HTERT RPE-1 (cell line): ENCODE measurements at regions not wholly inside any gene's neighbourhood (a gene's known extent, or its start where the extent isn't known, plus 50 kb on each side); places are given as distances from the start of the nearest gene placed in this dataset.

Experiments
- in situ Hi-C: fragments of 300-500 bp; cut with MboI; formaldehyde crosslinking; loops from 4 replicates; pipeline ENCODE4 v1.14.3; 2020; ENCODE audit warnings: low sequenced_read_pairs

DNA sequence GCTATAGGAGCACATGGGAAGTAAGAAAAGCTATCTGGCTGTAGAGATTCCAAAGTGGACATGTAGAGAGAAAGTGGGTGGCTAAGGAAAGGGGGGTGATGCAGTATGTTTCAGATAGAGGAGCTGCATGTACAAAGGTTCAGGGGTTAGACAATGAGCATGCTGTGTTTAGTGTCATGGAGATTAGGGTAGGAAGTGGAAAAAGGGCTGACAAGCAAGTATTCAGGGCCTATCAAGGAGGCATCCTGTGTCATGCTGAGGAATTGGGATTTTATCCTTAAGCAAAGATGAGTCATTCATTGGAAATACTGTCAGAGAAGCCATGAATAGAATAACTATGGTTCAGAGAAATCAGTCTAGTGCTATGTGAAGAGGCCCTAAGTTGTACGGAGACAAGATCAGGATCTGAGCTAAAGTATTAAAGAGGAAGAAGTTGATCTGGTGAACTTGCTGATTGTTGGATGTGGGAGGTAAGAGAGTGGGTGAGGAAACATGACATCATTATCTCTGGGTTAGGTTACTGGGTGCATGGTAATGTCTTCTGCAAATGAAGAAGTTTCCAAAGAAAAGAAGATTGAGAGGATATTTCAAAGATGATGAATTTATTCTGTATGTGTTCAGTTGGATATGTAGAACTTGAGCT, 176.7 kb upstream of the GOLIM4 start:
- in situ Hi-C loops: no loop called here

DNA sequence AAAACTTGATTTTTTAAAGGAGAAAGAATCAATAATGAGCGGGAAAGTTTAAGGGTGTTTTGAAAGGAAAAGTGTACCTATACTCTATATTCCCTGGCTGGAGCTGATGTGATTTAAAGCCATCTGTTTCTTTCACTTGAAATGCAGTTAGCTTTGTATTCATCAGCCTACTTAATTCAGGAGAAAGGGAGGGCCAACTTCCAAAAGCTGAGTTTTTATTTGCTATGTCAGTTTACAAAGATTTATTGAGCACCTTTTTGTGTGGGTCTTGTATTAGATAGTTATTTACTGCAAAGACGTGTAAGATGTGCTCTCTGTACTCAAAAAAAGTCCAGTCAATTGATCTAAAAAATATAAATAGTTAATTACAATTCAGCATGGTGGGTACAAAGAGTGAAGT, 176.2 kb upstream of the GOLIM4 start:
- in situ Hi-C loops: no loop called here

DNA sequence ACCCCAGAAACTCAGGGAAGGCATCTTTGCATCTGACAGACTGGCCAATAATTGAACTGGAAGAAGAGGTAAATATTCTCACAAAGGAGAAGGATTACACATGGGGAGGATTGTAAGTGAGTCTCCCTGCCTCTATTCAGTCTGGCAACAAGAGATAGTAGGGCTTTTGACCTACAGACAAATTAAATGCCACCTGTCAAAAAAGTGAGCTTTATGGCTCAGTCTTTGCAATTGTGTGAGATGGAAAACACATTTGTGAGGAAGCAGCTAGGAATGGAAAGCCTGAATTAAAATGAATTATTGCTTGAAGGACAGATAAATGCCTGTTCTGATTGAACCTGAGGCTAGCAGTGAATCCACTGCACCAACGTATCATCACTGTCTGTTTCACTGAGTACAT, 173.3 kb upstream of the GOLIM4 start:
- in situ Hi-C loops: no loop called here

DNA sequence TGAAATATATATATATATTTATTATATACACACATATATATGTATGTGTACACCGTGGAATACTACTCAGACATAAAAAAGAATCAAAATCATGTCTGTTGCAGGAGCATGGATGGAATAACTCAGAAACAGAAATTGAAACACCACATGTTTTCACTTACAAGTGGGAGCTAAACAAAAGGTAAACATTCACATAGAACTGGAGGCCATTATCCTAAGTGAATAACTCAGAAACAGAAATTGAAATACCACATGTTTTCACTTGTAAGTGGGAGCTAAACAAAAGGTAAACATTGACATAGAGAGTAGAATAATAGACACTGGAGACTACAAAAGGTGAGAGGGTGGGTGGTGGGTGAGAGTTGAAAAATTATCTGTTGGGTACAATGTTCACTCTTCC, 171.5 kb upstream of the GOLIM4 start:
- in situ Hi-C loops: no loop called here

DNA sequence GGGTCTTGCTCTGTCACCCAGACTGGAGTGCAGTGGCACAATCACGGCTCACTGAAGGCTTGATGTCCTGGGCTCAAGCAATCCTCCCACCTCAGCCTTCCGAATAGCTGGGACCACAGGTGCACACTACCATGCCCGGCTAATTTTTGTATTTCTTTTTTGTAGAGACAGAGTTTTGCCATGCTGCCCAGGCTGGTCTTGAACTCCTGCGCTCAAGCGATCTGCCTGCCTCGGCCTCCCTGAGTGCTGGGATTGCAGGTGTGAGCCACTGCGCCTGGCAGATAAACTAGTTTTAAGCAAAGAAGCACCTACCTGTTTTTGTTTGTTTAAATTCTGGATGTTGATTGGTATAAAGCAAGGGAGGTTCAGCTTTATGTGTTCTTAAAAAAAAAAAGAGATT, 170.6 kb upstream of the GOLIM4 start:
- in situ Hi-C loops: no loop called here

DNA sequence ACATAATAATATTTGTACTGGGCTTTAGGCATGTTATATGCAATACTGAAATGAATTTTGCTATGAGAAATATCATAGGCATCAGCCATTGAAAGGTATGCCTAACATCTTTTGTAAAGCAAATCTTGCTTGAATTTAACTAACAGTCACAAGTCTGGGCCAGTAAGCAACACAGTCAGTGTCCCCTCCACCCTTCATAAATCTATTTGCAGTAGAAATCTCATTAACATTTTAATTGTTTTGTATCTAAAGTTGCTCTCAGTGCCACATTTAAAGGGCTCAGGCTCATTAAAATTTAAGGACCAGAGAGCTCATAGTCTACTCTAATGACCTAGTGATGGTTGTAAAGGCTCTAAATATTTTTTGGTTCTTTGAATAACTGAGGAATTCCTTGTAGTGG, 167.2 kb upstream of the GOLIM4 start:
- in situ Hi-C loops: no loop called here

DNA sequence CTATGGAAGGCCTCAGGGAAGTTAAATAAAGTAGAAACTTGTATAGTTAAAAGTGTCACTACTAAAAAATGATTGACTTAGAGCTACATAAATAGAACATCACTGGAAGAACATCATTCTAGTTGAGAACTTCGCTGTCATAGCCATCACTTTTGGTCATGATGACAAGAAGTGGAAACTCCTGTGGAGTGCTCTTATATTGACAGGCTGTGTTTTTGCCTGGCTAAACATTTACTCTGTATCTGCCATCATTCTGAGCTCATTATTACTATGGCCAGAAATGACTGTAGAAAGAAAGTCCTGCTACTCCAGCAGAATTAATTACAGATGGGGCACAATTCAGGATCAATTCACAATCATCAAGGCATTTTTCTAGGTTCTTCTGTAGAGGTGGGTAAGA, 165.1 kb upstream of the GOLIM4 start:
- in situ Hi-C loops: no loop called here

DNA sequence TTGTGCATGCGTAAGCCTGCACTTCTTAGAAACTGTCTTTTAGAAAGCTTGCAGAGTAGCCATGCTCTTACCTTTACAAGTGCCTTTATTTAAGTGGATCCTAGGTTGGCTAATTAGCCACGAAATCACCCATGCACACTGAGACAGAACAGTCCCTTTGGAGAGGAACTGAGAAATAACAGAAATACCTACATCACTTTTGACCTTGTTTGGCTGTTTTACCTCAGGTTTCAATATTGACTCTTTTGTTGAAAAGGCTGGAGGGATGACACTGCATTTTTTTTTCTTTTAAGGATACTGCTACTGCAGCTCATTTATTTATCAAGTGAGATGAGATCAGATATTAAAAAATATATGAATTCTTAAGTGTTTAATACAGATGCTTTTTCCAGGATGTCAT, 155.6 kb upstream of the GOLIM4 start:
- in situ Hi-C loops: no loop called here

DNA sequence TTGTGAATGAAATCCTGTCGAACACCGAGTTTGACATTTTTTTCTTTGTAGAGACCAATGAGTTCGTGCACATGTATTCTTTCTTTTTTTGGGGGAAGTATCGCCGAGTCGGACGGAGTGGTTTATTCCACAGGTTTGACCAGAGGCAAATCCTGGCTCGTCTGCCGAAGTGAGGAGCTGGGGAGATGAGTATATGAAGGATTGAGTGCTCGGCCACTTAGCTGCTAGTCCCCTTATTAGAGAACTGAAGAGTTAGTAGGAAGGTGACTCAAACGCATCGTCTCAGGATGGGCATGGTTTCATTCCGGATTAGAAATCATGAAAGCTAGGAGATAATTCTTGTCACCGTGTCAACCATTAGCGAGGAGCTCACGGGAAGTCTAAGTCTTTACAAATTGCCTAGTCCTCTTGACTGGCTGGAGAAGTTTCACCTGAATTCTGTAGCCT, 154.7 kb upstream of the GOLIM4 start:
- in situ Hi-C loops: no loop called here

DNA sequence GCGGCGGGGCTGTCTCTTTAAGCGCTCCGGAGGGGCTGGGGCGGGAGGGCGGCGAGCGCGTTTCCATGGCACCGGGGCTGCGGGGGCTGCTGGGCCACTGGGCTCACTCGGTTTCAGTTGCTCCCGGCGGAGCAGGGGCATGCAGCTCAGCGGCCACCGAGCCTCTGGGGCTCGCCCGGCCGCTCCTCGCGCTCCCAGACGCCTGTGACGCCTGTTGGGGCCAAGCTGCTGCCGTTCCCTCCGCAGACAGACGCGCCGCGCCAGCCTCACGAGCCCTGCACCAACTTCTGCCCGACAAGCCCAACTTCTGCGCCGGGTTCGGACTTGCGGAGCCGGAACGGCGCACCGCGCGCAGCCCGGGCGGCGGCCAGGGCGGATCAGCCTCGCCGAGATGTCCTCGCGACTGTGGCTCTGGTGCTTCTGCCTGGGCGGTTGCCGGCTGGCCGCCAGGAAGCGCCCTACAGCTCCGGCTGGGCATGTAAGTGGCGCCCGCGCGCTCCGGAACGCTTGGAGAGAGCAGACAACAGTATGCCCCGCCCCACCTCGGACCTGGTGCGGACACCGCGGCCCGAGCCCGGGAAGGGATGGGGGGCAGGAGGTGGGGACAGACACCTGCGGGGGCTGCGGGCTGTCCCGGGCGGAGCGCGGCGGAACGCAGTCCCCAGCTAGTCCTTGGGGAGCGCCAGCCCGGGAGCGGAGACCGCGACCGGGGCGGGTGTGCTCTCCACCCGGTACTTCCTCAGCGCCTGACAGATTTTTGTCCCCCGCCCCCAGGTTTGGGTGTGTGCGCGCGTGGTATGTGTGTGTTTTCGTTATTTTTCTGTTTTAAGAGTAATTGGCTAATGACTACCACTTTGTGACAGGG, 154.1 kb upstream of the GOLIM4 start:
- in situ Hi-C loops: no loop called here

DNA sequence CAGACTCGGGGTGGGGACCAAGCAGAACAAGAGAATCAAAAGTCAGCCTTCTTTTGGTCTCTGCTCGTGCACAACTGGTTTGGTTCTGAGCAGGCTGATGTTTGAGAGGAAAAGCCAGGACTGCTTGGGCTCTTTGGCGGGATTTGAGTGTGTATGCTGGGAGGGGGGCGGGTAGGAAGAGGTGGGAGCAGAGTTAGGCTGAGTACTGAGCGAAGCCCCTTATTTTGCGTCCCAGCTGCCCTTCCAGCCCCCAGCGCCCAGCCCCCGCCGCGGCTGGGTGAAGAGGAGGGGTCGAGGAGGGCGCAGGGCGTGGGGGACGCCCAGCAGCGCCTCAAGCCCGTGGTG, 153.5 kb upstream of the GOLIM4 start:
- in situ Hi-C loops: no loop called here

DNA sequence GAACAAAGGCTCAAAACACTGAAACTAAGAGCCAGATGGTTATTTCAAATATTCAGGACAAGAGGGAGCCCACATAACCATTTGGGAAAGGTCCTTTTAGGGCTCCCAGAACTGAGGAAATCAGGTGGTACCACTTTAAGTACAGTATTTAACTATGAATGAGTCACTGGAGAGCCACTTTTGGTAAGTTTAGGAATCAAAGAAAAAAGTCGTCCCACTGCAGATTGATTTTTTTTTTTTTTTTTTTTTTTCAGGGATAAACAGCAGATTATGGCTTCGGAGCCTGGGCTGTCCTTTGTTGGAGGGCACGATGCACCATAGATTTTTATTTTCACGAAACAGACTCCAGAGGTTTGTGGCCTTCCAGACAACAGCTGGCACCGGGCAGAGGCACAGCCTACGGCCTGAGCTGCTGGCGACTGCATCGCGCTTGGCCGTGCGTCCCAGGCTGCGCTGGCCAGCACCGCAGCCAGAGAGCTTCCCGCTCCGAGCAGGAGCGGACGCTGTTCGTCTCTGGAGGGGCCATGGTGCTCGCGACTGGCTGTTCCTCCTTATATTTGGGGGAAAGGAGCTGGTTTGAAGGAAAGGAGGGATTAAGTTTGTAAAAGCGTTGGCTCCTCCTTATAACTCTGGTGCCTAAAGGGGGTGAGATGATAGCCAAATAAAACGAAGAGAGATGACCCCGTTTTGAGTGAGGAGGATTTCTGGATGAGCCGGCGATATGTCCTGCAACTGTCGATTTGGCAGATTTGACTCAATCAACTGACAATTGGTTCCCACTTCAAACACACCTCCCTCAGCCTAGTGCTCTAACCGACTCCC, 152.9 kb upstream of the GOLIM4 start:
- in situ Hi-C loops: no loop called here

DNA sequence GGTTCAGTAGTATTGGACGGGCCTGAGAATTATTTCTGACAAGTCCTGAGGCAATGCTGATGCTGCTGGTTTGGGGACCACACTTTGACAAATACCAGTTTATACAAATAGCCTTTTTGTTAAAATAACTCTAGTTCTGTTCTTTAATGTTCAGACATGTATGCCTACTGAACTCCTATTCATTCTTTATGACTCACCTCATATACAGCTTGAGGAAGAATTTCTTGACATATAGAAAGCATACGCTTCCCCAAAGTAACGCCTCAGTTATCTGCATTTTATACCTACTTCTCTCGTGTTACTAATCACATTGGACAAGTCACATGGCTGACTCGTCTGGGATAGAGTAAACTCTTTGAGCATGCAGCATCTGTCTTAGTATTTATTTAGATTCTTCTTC, 145.4 kb upstream of the GOLIM4 start:
- in situ Hi-C loops: no loop called here

DNA sequence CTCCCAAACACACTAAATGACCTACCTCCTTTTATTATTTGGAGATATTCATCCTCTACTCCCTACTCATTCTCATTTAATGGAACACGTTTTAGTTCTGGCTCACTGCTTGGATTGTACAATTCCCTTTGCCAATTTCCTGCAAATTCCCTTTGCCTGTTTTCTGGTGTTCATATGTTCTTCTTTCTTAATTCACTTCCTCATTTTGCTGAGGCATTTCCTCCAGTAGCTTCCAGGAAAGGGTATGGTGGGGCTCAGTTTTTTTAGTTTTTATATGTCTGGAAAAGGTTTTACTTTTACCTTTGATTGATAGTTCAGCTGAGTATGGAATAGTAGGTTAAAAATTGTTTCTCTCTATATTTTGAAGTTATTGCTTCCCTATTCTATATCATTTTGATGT, 143.6 kb upstream of the GOLIM4 start:
- in situ Hi-C loops: no loop called here

DNA sequence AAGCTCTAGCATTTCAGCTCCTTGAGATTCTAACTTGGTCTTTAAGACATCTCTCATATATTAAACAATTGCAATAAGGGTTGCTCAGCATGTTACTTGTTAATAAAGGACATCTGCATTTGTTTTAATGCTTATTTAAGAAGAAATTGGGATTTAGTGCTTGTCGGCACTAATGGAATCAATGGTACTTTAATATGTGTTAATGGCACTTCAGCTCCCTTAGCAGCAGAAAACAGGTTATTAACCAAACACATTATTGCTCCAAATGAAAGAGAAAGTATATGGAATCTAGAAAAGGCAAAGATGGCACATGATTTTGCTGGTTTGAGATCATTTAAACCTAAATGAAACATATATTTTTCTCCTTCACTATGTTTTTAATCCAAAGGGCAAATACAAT, 137.3 kb upstream of the GOLIM4 start:
- in situ Hi-C loops: no loop called here

DNA sequence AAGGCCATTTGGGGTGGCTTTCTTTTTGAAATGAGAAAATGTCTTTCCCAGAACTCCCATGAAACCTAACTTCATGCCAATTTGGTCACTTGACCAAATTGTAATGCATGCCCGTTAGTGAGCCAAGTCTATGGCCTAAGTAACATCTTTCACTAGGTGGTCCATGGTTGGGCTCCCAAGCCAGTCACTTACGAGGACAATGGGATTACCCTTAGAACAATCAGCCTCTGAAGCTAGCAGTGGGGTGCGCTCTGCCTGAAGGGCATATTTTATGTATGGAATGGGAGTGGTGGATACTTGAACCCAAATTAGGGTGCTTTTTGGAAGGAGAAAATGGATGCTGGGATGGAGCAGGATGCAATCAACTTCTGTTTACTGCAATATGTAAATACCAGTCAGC, 127.4 kb upstream of the GOLIM4 start:
- in situ Hi-C loops: no loop called here

DNA sequence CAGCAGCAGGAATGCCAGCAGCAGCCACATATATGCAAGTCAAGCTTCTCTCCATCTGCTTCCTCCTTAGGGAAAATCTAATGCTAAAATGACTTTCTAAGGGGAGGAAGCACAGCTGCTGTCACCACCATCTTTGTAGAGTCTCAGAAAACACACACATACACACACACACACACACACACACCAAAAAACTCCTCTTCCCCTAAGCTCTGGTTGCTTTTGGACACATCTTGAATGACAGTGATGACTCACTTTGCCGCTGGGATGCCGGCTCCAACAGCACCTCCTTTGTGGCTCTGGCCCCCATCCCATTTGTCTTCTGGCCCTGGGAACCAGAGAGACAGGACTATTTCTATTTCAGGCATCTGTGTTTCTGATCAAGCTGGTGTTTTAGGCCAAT, 124.8 kb upstream of the GOLIM4 start:
- in situ Hi-C loops: no loop called here

DNA sequence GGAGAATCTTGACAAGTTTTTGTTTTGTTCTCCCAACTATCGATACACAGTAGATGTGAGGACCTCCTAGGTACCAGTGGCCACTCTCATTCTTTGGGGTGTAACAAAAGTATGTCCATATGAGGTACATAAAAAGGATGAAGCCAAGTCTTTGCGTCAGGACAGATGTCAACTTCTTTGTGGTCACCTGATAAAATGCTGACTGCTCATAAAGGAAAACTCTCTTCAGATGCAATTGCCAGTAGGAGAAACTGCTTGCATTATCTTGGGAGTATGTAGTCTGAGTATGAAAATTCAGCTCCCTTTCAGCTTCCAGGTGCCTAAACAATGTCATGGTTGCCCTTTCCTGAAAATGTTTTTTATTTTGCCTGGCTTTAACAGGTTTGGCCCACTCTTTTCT, 123.8 kb upstream of the GOLIM4 start:
- in situ Hi-C loops: no loop called here

DNA sequence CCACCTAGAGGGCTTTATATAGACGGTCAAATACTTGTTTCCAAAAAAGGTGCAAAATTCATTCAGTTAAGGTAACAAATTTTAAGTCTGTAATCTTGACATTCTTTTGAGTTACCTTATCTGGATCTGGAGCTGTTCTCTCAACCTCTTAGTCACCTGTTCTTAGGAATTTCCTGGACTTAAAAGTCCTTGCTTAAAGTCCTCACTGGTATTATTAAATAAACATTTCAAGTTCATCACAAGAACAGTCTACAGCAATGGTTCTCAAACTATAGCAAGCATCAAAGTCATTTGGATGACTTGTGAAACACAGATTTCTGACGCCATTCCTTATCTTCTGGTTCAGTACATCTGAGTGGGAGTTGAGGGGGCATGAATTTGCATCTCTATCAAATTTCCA, 122.9 kb upstream of the GOLIM4 start:
- in situ Hi-C loops: no loop called here

DNA sequence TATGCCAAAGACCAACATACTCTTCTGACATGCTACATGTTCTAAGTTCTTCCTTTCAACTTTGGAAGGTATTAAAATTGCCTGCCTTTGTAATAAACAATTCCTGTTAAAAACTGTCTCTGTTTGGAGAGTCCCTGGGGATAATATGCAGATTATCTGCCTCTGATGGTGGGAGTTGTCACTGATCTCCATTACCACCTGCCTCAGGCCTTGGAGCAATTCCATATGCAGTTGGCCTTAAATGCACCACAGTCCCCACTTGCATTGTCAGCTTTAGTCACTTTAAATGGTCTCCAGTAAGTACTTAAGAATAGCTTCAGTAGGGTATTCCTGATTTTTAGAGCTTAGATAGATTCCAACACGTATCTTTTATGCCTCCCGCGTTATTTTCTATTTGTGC, 121.1 kb upstream of the GOLIM4 start:
- in situ Hi-C loops: no loop called here

DNA sequence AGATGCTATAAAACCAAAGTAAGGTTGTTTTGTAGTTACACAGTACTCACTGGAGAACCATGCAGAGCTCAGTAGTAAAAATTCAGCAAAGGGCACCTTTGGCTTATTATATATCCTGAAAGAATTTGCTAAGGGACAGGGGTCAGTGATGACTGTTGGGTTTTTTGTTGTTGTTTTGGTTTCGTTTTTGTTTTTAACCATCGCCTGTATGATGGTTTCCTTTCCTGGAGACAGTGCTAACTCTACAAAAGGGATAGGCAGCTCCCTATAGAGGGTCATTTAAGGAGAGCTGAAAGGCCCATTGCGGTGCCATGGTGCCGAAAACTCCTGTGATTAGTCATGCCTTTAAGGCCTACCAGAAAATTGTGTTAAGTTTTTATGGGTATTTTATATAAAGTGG, 118.2 kb upstream of the GOLIM4 start:
- in situ Hi-C loops: no loop called here
